ENCODE measurements at regions not wholly inside any gene's neighbourhood (a gene's known extent, or its start where the extent isn't known, plus 50 kb on each side); places are given as distances from the start of the nearest gene placed in this dataset.
"Not testable (repeated sequence)": the region's sequence is repeated elsewhere in the genome, so short reads cannot be mapped to it uniquely, and the experiment has no call there.

- no peak for DNase-seq (ENCODE audit: extremely low read depth, low read depth, low spot score)
These were observed 2326.6 kb upstream of the RAG2 start for GRCh38 chr11:38924644-38925043.

GRCh38 chr11:38900211-38900610 is 2302.2 kb upstream of the RAG2 start:
- no peak for DNase-seq (ENCODE audit: extremely low read depth, low read depth, low spot score)

- DNase-seq (ENCODE audit: extremely low read depth, low read depth, low spot score): not testable (repeated sequence)
These were observed 2296.2 kb upstream of the RAG2 start for GRCh38 chr11:38894201-38894600.

- DNase-seq (ENCODE audit: extremely low read depth, low read depth, low spot score): no peak
These were observed 2286.3 kb upstream of the RAG2 start for GRCh38 chr11:38884145-38884865.

- DNase-seq (ENCODE audit: extremely low read depth, low read depth, low spot score): no peak
These were observed 2269.3 kb upstream of the RAG2 start for GRCh38 chr11:38867338-38867737.

- no peak for DNase-seq (ENCODE audit: extremely low read depth, low read depth, low spot score)
These were observed 2267.9 kb upstream of the RAG2 start for GRCh38 chr11:38865922-38866321.

- DNase-seq (ENCODE audit: extremely low read depth, low read depth, low spot score): no peak
These were observed 2245.0 kb upstream of the RAG2 start for GRCh38 chr11:38842991-38843390.

GRCh38 chr11:38839071-38839470 is 2241.0 kb upstream of the RAG2 start:
- no peak for DNase-seq (ENCODE audit: extremely low read depth, low read depth, low spot score)

- DNase-seq (ENCODE audit: extremely low read depth, low read depth, low spot score): no peak
These were observed 2237.9 kb upstream of the RAG2 start for GRCh38 chr11:38835966-38836365.

- DNase-seq (ENCODE audit: extremely low read depth, low read depth, low spot score): no peak
These were observed 2226.5 kb upstream of the RAG2 start for GRCh38 chr11:38824573-38824972.

- not testable (repeated sequence) for DNase-seq (ENCODE audit: extremely low read depth, low read depth, low spot score)
These were observed 2223.8 kb upstream of the RAG2 start for GRCh38 chr11:38821786-38822185.

- no peak for DNase-seq (ENCODE audit: extremely low read depth, low read depth, low spot score)
These were observed 2221.9 kb upstream of the RAG2 start for GRCh38 chr11:38819981-38820380.

- DNase-seq (ENCODE audit: extremely low read depth, low read depth, low spot score): no peak
These were observed 2220.7 kb upstream of the RAG2 start for GRCh38 chr11:38818720-38819119.

GRCh38 chr11:38814670-38815069 is 2216.6 kb upstream of the RAG2 start:
- no peak for DNase-seq (ENCODE audit: extremely low read depth, low read depth, low spot score)

- DNase-seq (ENCODE audit: extremely low read depth, low read depth, low spot score): no peak
These were observed 2211.5 kb upstream of the RAG2 start for GRCh38 chr11:38809521-38809920.

- no peak for DNase-seq (ENCODE audit: extremely low read depth, low read depth, low spot score)
These were observed 2198.2 kb upstream of the RAG2 start for GRCh38 chr11:38796281-38796680.

- no peak for DNase-seq (ENCODE audit: extremely low read depth, low read depth, low spot score)
These were observed 2197.0 kb upstream of the RAG2 start for GRCh38 chr11:38795027-38795426.

- no peak for DNase-seq (ENCODE audit: extremely low read depth, low read depth, low spot score)
These were observed 2193.4 kb upstream of the RAG2 start for GRCh38 chr11:38791346-38791961.

GRCh38 chr11:38788561-38788960 is 2190.5 kb upstream of the RAG2 start:
- DNase-seq (ENCODE audit: extremely low read depth, low read depth, low spot score): no peak

- no peak for DNase-seq (ENCODE audit: extremely low read depth, low read depth, low spot score)
These were observed 2186.1 kb upstream of the RAG2 start for GRCh38 chr11:38784164-38784563.

- no peak for DNase-seq (ENCODE audit: extremely low read depth, low read depth, low spot score)
These were observed 2168.8 kb upstream of the RAG2 start for GRCh38 chr11:38766796-38767195.

- DNase-seq (ENCODE audit: extremely low read depth, low read depth, low spot score): no peak
These were observed 2161.4 kb upstream of the RAG2 start for GRCh38 chr11:38759394-38759793.

- DNase-seq (ENCODE audit: extremely low read depth, low read depth, low spot score): no peak
These were observed 2158.5 kb upstream of the RAG2 start for GRCh38 chr11:38756537-38756936.

All from glomerular endothelial cell (primary cell).